ENCODE measurements at regions not wholly inside any gene's neighbourhood (a gene's known extent, or its start where the extent isn't known, plus 50 kb on each side); places are given as distances from the start of the nearest gene placed in this dataset.

- Histone ChIP-seq H3K27me3 (no peaks in the 10 kb centered on the region), H3K9me3 (no peaks in the 10 kb centered on the region), H3K36me3 (ENCODE audit: low read depth, missing control alignments) (no peaks in the 10 kb centered on the region), H3K4me1 (no peaks in the 10 kb centered on the region), H3K4me3 (no peak overlapping the region), H3K27ac (no peak overlapping the region)
- DNase-seq, result no peak
- intact Hi-C loops (cut with DNase I; ENCODE audit: low total_unique reads), result no loop called here
- TF ChIP-seq, protein P1, sequence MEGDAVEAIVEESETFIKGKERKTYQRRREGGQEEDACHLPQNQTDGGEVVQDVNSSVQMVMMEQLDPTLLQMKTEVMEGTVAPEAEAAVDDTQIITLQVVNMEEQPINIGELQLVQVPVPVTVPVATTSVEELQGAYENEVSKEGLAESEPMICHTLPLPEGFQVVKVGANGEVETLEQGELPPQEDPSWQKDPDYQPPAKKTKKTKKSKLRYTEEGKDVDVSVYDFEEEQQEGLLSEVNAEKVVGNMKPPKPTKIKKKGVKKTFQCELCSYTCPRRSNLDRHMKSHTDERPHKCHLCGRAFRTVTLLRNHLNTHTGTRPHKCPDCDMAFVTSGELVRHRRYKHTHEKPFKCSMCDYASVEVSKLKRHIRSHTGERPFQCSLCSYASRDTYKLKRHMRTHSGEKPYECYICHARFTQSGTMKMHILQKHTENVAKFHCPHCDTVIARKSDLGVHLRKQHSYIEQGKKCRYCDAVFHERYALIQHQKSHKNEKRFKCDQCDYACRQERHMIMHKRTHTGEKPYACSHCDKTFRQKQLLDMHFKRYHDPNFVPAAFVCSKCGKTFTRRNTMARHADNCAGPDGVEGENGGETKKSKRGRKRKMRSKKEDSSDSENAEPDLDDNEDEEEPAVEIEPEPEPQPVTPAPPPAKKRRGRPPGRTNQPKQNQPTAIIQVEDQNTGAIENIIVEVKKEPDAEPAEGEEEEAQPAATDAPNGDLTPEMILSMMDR (IDR thresholded peaks at IDR 0.05), result no peak
- TF ChIP-seq POLR2A (IDR thresholded peaks at IDR 0.05), result no peak
- 90 to 91% methylated on average over 7 of the region's 7 CpGs for WGBS, 2 donors
These were observed 244.4 kb downstream of the FOXD2 start for GRCh38 chr1:47682198-47682597.

DNA sequence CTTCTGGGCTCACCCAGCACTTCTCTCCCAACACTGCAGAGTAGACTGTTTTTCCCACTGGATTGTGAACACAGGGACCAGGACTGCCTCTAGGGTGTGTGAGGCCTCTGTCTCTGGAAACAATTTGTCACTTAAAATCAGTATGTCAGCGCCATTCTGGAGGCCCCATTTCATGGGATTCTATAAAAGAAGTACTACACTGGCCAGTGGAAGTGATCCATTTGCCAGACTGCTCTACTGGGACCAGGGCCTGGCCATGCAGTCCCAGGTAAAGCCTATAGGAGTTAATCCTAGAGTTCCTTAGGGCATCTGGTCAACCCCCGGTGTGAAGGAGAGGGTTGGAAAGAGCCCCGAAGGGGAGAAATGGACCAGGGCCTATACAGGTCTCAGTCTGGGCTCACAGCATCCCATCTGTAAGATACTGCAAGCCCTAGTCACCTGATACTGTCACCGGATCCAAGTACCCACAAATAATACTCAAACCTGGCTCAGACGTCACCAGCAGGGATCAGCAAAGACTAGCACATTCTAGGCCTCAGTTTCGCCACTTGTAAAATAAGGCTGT is 245.0 kb downstream of the FOXD2 start:
- H3K27ac ChIP-seq, result no peak overlapping the region
- intact Hi-C loops (cut with DNase I; ENCODE audit: low total_unique reads), result no loop called here
- H3K36me3 ChIP-seq (ENCODE audit: low read depth, missing control alignments), result no peaks in the 10 kb centered on the region
- H3K4me1 ChIP-seq, result no peaks in the 10 kb centered on the region
- H3K4me3 ChIP-seq, result no peak overlapping the region
- no peaks in the 10 kb centered on the region for H3K27me3 ChIP-seq
- TF ChIP-seq, protein P1 (IDR thresholded peaks at IDR 0.05), result no peak
- no peak for TF ChIP-seq POLR2A (IDR thresholded peaks at IDR 0.05)
- no peak for DNase-seq
- H3K9me3 ChIP-seq, result no peaks in the 10 kb centered on the region
- WGBS, 2 donors, result 94 to 98% methylated on average over 6 of the region's 6 CpGs

DNA sequence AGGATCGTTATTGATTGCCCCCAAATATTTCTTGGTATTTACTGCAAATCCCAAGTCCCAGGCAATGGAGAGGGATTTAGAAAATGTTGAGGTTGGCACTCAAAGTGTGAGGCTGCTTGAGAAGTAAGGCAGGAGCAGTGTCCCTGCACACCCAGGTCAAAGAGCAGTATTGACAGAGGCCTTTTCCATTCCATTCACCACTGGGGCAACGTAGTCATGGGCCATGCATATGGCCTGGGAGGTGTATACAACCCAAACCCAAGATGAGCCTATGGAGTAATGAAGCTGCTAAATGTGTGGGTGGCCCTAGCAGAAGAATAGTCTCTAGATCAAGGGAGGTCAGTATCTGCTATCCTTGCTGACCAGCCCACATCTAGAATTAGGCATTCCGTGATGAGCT is 245.6 kb downstream of the FOXD2 start:
- TF ChIP-seq POLR2A (IDR thresholded peaks at IDR 0.05), result no peak
- TF ChIP-seq, protein P1 (IDR thresholded peaks at IDR 0.05), result no peak
- intact Hi-C loops (cut with DNase I; ENCODE audit: low total_unique reads), result no loop called here
- Histone ChIP-seq H3K4me3 (no peak overlapping the region), H3K27me3 (no peaks in the 10 kb centered on the region), H3K27ac (no peak overlapping the region), H3K9me3 (no peaks in the 10 kb centered on the region), H3K36me3 (ENCODE audit: low read depth, missing control alignments) (no peaks in the 10 kb centered on the region), H3K4me1 (no peaks in the 10 kb centered on the region)
- 98 to 100% methylated on average over 3 of the region's 3 CpGs for WGBS, 2 donors
- DNase-seq, result no peak

- no peak overlapping the region for H3K27ac ChIP-seq
- 75 to 89% methylated on average over 6 of the region's 6 CpGs for WGBS, 2 donors
These were observed 246.7 kb downstream of the FOXD2 start for GRCh38 chr1:47684518-47684917.

More at GRCh38 chr1:47684518-47684917, 246.7 kb downstream of the FOXD2 start:
- Histone ChIP-seq H3K36me3 (ENCODE audit: low read depth, missing control alignments) (no peaks in the 10 kb centered on the region), H3K4me3 (no peak overlapping the region), H3K4me1 (no peaks in the 10 kb centered on the region), H3K9me3 (no peaks in the 10 kb centered on the region), H3K27me3 (no peaks in the 10 kb centered on the region)
- TF ChIP-seq, protein P1 (IDR thresholded peaks at IDR 0.05), result no peak
- TF ChIP-seq POLR2A (IDR thresholded peaks at IDR 0.05), result no peak
- intact Hi-C loops (cut with DNase I; ENCODE audit: low total_unique reads), result no loop called here
- no peak for DNase-seq
